Activated T-cell treated with anti-CD3 and anti-CD28 coated beads, Interleukin-2, amount 50 U/mL, for 4 hours (primary cell): ENCODE measurements at regions not wholly inside any gene's neighbourhood (a gene's known extent, or its start where the extent isn't known, plus 50 kb on each side); places are given as distances from the start of the nearest gene placed in this dataset.
"Not testable (repeated sequence)": the region's sequence is repeated elsewhere in the genome, so short reads cannot be mapped to it uniquely, and the experiment has no call there.

Experiments used
- ATAC-seq, 2 donors: fragments of 200-7000 bp; cut with Tn5 transposase; one replicate each; pipeline ENCODE4 v1.10.0; 2021
- DNase-seq: peaks from one replicate; pipeline ENCODE4 v3.0.0-alpha.2; 2020
- H3K27me3 Mint-ChIP-seq: one replicate; pipeline ENCODE4 v1.8.0; 2021; ENCODE audit warnings: low read depth, mixed read lengths
- H3K36me3 Mint-ChIP-seq: one replicate; pipeline ENCODE4 v1.8.0; 2022; ENCODE audit warnings: mixed read lengths; ENCODE audit not compliant: insufficient read depth
- H3K4me1 Mint-ChIP-seq: one replicate; pipeline ENCODE4 v1.8.0; 2021; ENCODE audit warnings: low read depth, mixed read lengths
- H3K4me3 Mint-ChIP-seq: one replicate; pipeline ENCODE4 v1.8.0; 2021; ENCODE audit warnings: mild to moderate bottlenecking, moderate library complexity, mixed read lengths
- H3K9me3 Mint-ChIP-seq: one replicate; pipeline ENCODE4 v1.8.0; 2021; ENCODE audit warnings: mixed read lengths

GRCh38 chr7:46939089-46939488 is 642.8 kb downstream of the TNS3 start:
- Mint-ChIP-seq H3K4me1 (no peaks in the 10 kb centered on the region), H3K4me3 (no peak overlapping the region), H3K27me3 (no peaks in the 10 kb centered on the region), H3K9me3 (peaks cover 3% of the 10 kb centered on the region), H3K36me3 (no peaks in the 10 kb centered on the region)
- ATAC-seq (no peak), DNase-seq (no peak)

- ATAC-seq (no peak), DNase-seq (no peak)
- Mint-ChIP-seq H3K27me3 (no peaks in the 10 kb centered on the region), H3K36me3 (no peaks in the 10 kb centered on the region), H3K4me3 (no peak overlapping the region), H3K9me3 (peaks cover 3% of the 10 kb centered on the region), H3K4me1 (no peaks in the 10 kb centered on the region)
Measured at GRCh38 chr7:46937826-46938225, 644.1 kb downstream of the TNS3 start.

GRCh38 chr7:46934198-46934825 is 647.6 kb downstream of the TNS3 start:
- H3K9me3 Mint-ChIP-seq, result peaks cover 3% of the 10 kb centered on the region
- DNase-seq (no peak), ATAC-seq (no peak)
- no peaks in the 10 kb centered on the region for H3K36me3 Mint-ChIP-seq
- H3K4me1 Mint-ChIP-seq, result no peaks in the 10 kb centered on the region
- H3K27me3 Mint-ChIP-seq, result no peaks in the 10 kb centered on the region
- H3K4me3 Mint-ChIP-seq, result no peak overlapping the region

- no peaks in the 10 kb centered on the region for H3K4me1 Mint-ChIP-seq
- H3K27me3 Mint-ChIP-seq, result no peaks in the 10 kb centered on the region
- H3K9me3 Mint-ChIP-seq, result peaks cover 3% of the 10 kb centered on the region
- H3K36me3 Mint-ChIP-seq, result no peaks in the 10 kb centered on the region
- no peak overlapping the region for H3K4me3 Mint-ChIP-seq
- ATAC-seq (no peak), DNase-seq (no peak)
Measured at GRCh38 chr7:46933596-46933995, 648.3 kb downstream of the TNS3 start.

GRCh38 chr7:46932676-46933424 is 649.1 kb downstream of the TNS3 start:
- H3K4me3 Mint-ChIP-seq, result no peak overlapping the region
- no peaks in the 10 kb centered on the region for H3K36me3 Mint-ChIP-seq
- H3K4me1 Mint-ChIP-seq, result no peaks in the 10 kb centered on the region
- DNase-seq, result no peak
- H3K9me3 Mint-ChIP-seq, result no peaks in the 10 kb centered on the region
- ATAC-seq, result no peak
- H3K27me3 Mint-ChIP-seq, result no peaks in the 10 kb centered on the region

- Mint-ChIP-seq H3K9me3 (no peaks in the 10 kb centered on the region), H3K4me1 (no peaks in the 10 kb centered on the region), H3K36me3 (no peaks in the 10 kb centered on the region), H3K4me3 (no peak overlapping the region), H3K27me3 (no peaks in the 10 kb centered on the region)
- no peak for DNase-seq
- no peak for ATAC-seq
Measured at GRCh38 chr7:46932306-46932675, 649.6 kb downstream of the TNS3 start.

- Mint-ChIP-seq H3K4me3 (no peak overlapping the region), H3K27me3 (no peaks in the 10 kb centered on the region), H3K9me3 (no peaks in the 10 kb centered on the region), H3K4me1 (no peaks in the 10 kb centered on the region), H3K36me3 (no peaks in the 10 kb centered on the region)
- DNase-seq (no peak), ATAC-seq (no peak)
Measured at GRCh38 chr7:46930366-46930765, 651.5 kb downstream of the TNS3 start.

GRCh38 chr7:46929359-46929758 is 652.6 kb downstream of the TNS3 start:
- ATAC-seq (no peak), DNase-seq (no peak)
- Mint-ChIP-seq H3K36me3 (no peaks in the 10 kb centered on the region), H3K9me3 (no peaks in the 10 kb centered on the region), H3K4me1 (no peaks in the 10 kb centered on the region), H3K4me3 (no peak overlapping the region), H3K27me3 (no peaks in the 10 kb centered on the region)

GRCh38 chr7:46928719-46929118 is 653.2 kb downstream of the TNS3 start:
- H3K9me3 Mint-ChIP-seq, result no peaks in the 10 kb centered on the region
- H3K36me3 Mint-ChIP-seq, result no peaks in the 10 kb centered on the region
- H3K4me3 Mint-ChIP-seq, result no peak overlapping the region
- DNase-seq (no peak), ATAC-seq (no peak)
- no peaks in the 10 kb centered on the region for H3K27me3 Mint-ChIP-seq
- H3K4me1 Mint-ChIP-seq, result no peaks in the 10 kb centered on the region

GRCh38 chr7:46927131-46927810 is 654.6 kb downstream of the TNS3 start:
- DNase-seq, result no peak
- H3K9me3 Mint-ChIP-seq, result no peaks in the 10 kb centered on the region
- no peaks in the 10 kb centered on the region for H3K27me3 Mint-ChIP-seq
- H3K36me3 Mint-ChIP-seq, result no peaks in the 10 kb centered on the region
- no peak overlapping the region for H3K4me3 Mint-ChIP-seq
- no peak for ATAC-seq
- H3K4me1 Mint-ChIP-seq, result no peaks in the 10 kb centered on the region

- Mint-ChIP-seq H3K27me3 (no peaks in the 10 kb centered on the region), H3K4me1 (no peaks in the 10 kb centered on the region), H3K9me3 (no peaks in the 10 kb centered on the region), H3K4me3 (no peak overlapping the region), H3K36me3 (no peaks in the 10 kb centered on the region)
- ATAC-seq (no peak), DNase-seq (no peak)
Measured at GRCh38 chr7:46916581-46916980, 665.3 kb downstream of the TNS3 start.

GRCh38 chr7:46912692-46913091 is 669.2 kb downstream of the TNS3 start:
- H3K36me3 Mint-ChIP-seq, result no peaks in the 10 kb centered on the region
- ATAC-seq (no peak), DNase-seq (no peak)
- no peaks in the 10 kb centered on the region for H3K27me3 Mint-ChIP-seq
- H3K9me3 Mint-ChIP-seq, result peaks cover 5% of the 10 kb centered on the region
- no peaks in the 10 kb centered on the region for H3K4me1 Mint-ChIP-seq
- H3K4me3 Mint-ChIP-seq, result no peak overlapping the region

GRCh38 chr7:46909601-46910051 is 672.3 kb downstream of the TNS3 start:
- Mint-ChIP-seq H3K4me1 (no peaks in the 10 kb centered on the region), H3K36me3 (no peaks in the 10 kb centered on the region), H3K9me3 (peaks cover 5% of the 10 kb centered on the region), H3K4me3 (no peak overlapping the region), H3K27me3 (no peaks in the 10 kb centered on the region)
- ATAC-seq, result no peak
- DNase-seq, result no peak

- Mint-ChIP-seq H3K36me3 (no peaks in the 10 kb centered on the region), H3K9me3 (peaks cover 5% of the 10 kb centered on the region), H3K27me3 (no peaks in the 10 kb centered on the region), H3K4me3 (no peak overlapping the region), H3K4me1 (no peaks in the 10 kb centered on the region)
- no peak for DNase-seq
- ATAC-seq, result no peak
Measured at GRCh38 chr7:46908770-46909169, 673.1 kb downstream of the TNS3 start.

GRCh38 chr7:46904523-46904922 is 677.4 kb downstream of the TNS3 start:
- ATAC-seq, H3K36me3 Mint-ChIP-seq, H3K4me1 Mint-ChIP-seq, DNase-seq, H3K4me3 Mint-ChIP-seq, H3K27me3 Mint-ChIP-seq: not testable (repeated sequence)
- H3K9me3 Mint-ChIP-seq, result peaks cover 10% of the 10 kb centered on the region
